Lower leg skin (tissue), 3 donors: ENCODE measurements at regions not wholly inside any gene's neighbourhood (a gene's known extent, or its start where the extent isn't known, plus 50 kb on each side); places are given as distances from the start of the nearest gene placed in this dataset.

Experiments used
- CTCF ChIP-seq, 3 donors: fragments of 450-650 bp; IDR thresholded peaks; one replicate each; pipeline ENCODE4 v1.5.1; 2016; ENCODE audit warnings: antibody characterized with exemption in 3 of 3, mild to moderate bottlenecking in 3 of 3, moderate library complexity in 2 of 3
- POLR2A ChIP-seq, 2 donors: fragments of 450-650 bp; IDR thresholded peaks; one replicate each; pipeline ENCODE4 v1.6.1; 2016 to 2017; ENCODE audit warnings: antibody characterized with exemption in 2 of 2, mild to moderate bottlenecking in 1 of 2, moderate library complexity in 1 of 2

DNA sequence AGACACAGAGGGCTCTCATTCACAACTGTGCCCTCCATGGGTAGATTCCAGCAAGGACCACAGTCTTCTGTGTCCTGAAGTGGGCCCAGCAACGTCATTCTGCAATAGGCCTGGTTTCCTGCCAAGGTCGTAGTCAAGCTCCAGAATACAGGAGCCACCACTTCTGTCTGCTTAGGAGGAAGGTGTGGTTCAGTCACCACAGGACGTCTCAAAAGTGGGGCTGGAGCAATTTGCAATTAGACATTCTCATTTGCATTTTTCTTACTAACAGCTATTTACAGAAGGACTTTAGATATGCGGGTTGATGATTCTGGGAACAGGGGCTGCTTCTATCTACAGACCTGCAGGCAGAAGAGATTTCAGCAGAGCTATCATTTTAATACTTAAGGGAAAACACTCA lies 58.7 kb upstream of the MYRIP start:
- TF ChIP-seq CTCF (IDR thresholded peaks at IDR 0.05) (no peak), POLR2A (IDR thresholded peaks at IDR 0.05) (no peak)
